GM12865 (cell line): ENCODE measurements at regions not wholly inside any gene's neighbourhood (a gene's known extent, or its start where the extent isn't known, plus 50 kb on each side); places are given as distances from the start of the nearest gene placed in this dataset.
"Not testable (repeated sequence)": the region's sequence is repeated elsewhere in the genome, so short reads cannot be mapped to it uniquely, and the experiment has no call there.

Experiments
- DNase-seq: peaks from one replicate; pipeline ENCODE4 v3.0.0; 2010; ENCODE audit warnings: low read depth
- H3K4me3 ChIP-seq: 2 replicates; pipeline ENCODE4 v1.5.1; 2011; ENCODE audit warnings: mild to moderate bottlenecking, low read depth, low read length, control low read depth
- CTCF ChIP-seq: IDR thresholded peaks from 2 replicates; pipeline ENCODE4 v1.5.1; 2011; ENCODE audit warnings: low read length, control low read depth, low read depth, inconsistent platforms; ENCODE audit not compliant: insufficient read depth; ENCODE audit errors: missing control alignments

GRCh38 chr2:185664384-185664783 is 74.2 kb upstream of the FSIP2 start:
- H3K4me3 ChIP-seq, result no peak overlapping the region
- TF ChIP-seq CTCF, result no peak
- DNase-seq, result no peak

GRCh38 chr2:185665251-185665814 is 73.3 kb upstream of the FSIP2 start:
- TF ChIP-seq CTCF, result no peak
- no peak overlapping the region for H3K4me3 ChIP-seq
- no peak for DNase-seq

- H3K4me3 ChIP-seq, result no peak overlapping the region
- no peak for TF ChIP-seq CTCF
- DNase-seq, result no peak
These were observed 71.2 kb upstream of the FSIP2 start for GRCh38 chr2:185667452-185667851.

- no peak overlapping the region for H3K4me3 ChIP-seq
- DNase-seq, result no peak
- no peak for TF ChIP-seq CTCF
These were observed 69.9 kb upstream of the FSIP2 start for GRCh38 chr2:185668710-185669109.

- TF ChIP-seq CTCF, result no peak
- no peak for DNase-seq
- no peak overlapping the region for H3K4me3 ChIP-seq
These were observed 64.4 kb upstream of the FSIP2 start for GRCh38 chr2:185674232-185674631.

- no peak overlapping the region for H3K4me3 ChIP-seq
- DNase-seq, result no peak
- no peak for TF ChIP-seq CTCF
These were observed 62.3 kb upstream of the FSIP2 start for GRCh38 chr2:185676316-185676715.

- not testable (repeated sequence) for H3K4me3 ChIP-seq, DNase-seq
These were observed 51.6 kb upstream of the FSIP2 start for GRCh38 chr2:185687001-185687400.
